GM23338 (cell line): ENCODE measurements at regions not wholly inside any gene's neighbourhood (a gene's known extent, or its start where the extent isn't known, plus 50 kb on each side); places are given as distances from the start of the nearest gene placed in this dataset.

Experiments
- ATAC-seq: fragments of 200-7000 bp; cut with Tn5 transposase; 3 replicates; pipeline ENCODE4 v1.9.1; 2020
- DNase-seq: peaks from one replicate; pipeline ENCODE4 v3.0.0-alpha.2; 2015; ENCODE audit warnings: low spot score
- H2AFZ ChIP-seq: fragments of 200-600 bp; sonication (generic); 2 replicates; pipeline ENCODE4 v1.8.0; 2016; ENCODE audit warnings: antibody characterized with exemption, mild to moderate bottlenecking, moderate library complexity
- H3F3A ChIP-seq: fragments of 200-600 bp; sonication (generic); replicated peaks from 2 replicates; pipeline ENCODE4 v1.8.0; 2017; ENCODE audit warnings: antibody characterized with exemption, mixed run types, low read depth
- H3K27ac ChIP-seq: fragments of 200-600 bp; sonication (generic); 2 replicates; pipeline ENCODE4 v1.6.1; 2016; ENCODE audit warnings: low read depth
- H3K27me3 ChIP-seq: fragments of 200-600 bp; sonication (generic); 2 replicates; pipeline ENCODE4 v1.8.0; 2016; ENCODE audit warnings: mild to moderate bottlenecking, mixed run types, moderate library complexity; ENCODE audit not compliant: insufficient read depth
- H3K36me3 ChIP-seq: fragments of 200-600 bp; sonication (generic); 2 replicates; pipeline ENCODE4 v1.8.0; 2016; ENCODE audit warnings: mild to moderate bottlenecking; ENCODE audit not compliant: insufficient read depth
- H3K4me1 ChIP-seq: fragments of 200-600 bp; sonication (generic); 2 replicates; pipeline ENCODE4 v1.8.0; 2016; ENCODE audit warnings: mild to moderate bottlenecking, moderate library complexity; ENCODE audit not compliant: insufficient read depth
- H3K4me2 ChIP-seq: fragments of 200-600 bp; sonication (generic); 2 replicates; pipeline ENCODE4 v1.7.1; 2017; ENCODE audit warnings: mixed run types
- H3K4me3 ChIP-seq: fragments of 200-600 bp; sonication (generic); 2 replicates; pipeline ENCODE4 v1.6.1; 2016; ENCODE audit warnings: mixed run types
- H3K79me2 ChIP-seq: fragments of 200-600 bp; sonication (generic); replicated peaks from 2 replicates; pipeline ENCODE4 v1.8.0; 2017; ENCODE audit warnings: mild to moderate bottlenecking; ENCODE audit not compliant: insufficient read depth
- H3K9me2 ChIP-seq: fragments of 200-600 bp; sonication (generic); 2 replicates; pipeline ENCODE4 v1.8.0; 2017; ENCODE audit not compliant: insufficient read depth
- H4K20me1 ChIP-seq: fragments of 200-600 bp; sonication (generic); replicated peaks from 2 replicates; pipeline ENCODE4 v1.8.0; 2017; ENCODE audit warnings: mild to moderate bottlenecking; ENCODE audit not compliant: insufficient read depth
- H3K27ac Mint-ChIP-seq: 2 replicates; pipeline ENCODE4 v1.8.0; 2020; ENCODE audit warnings: inconsistent platforms, mild to moderate bottlenecking, moderate library complexity, mixed read lengths
- H3K27me3 Mint-ChIP-seq: 3 replicates; pipeline ENCODE4 v1.8.0; 2022; ENCODE audit warnings: low read depth, mild to moderate bottlenecking, moderate library complexity, mixed read lengths, inconsistent platforms; ENCODE audit not compliant: insufficient read depth, poor library complexity
- H3K36me3 Mint-ChIP-seq: 3 replicates; pipeline ENCODE4 v1.8.0; 2021; ENCODE audit warnings: low read depth, mild to moderate bottlenecking, inconsistent platforms, moderate library complexity, mixed read lengths
- H3K4me1 Mint-ChIP-seq: 3 replicates; pipeline ENCODE4 v1.8.0; 2020; ENCODE audit warnings: mild to moderate bottlenecking, inconsistent platforms, mixed read lengths
- H3K4me3 Mint-ChIP-seq: 3 replicates; pipeline ENCODE4 v1.8.0; 2021; ENCODE audit warnings: moderate library complexity, mild to moderate bottlenecking, inconsistent platforms, mixed read lengths
- H3K9me3 Mint-ChIP-seq: 3 replicates; pipeline ENCODE4 v1.8.0; 2020; ENCODE audit warnings: moderate library complexity, mild to moderate bottlenecking, inconsistent platforms, mixed read lengths
- ETS1 ChIP-seq: IDR thresholded peaks from 2 replicates; pipeline ENCODE4 v1.6.1; 2016; ENCODE audit warnings: antibody characterized with exemption
- EZH2 ChIP-seq: fragments of 200-600 bp; sonication (generic); IDR thresholded peaks from one replicate; pipeline ENCODE4 v1.8.0; 2017; ENCODE audit warnings: antibody characterized with exemption, mild to moderate bottlenecking, low read depth; ENCODE audit not compliant: unreplicated experiment
- EZH2phosphoT487 ChIP-seq: fragments of 200-600 bp; sonication (generic); IDR thresholded peaks from one replicate; pipeline ENCODE4 v1.8.1; 2018; ENCODE audit warnings: antibody characterized with exemption; ENCODE audit not compliant: unreplicated experiment
- JUNB ChIP-seq: IDR thresholded peaks from one replicate; pipeline ENCODE4 v1.6.1; 2016; ENCODE audit warnings: antibody characterized with exemption; ENCODE audit not compliant: unreplicated experiment
- NANOG ChIP-seq: IDR thresholded peaks from 2 replicates; pipeline ENCODE4 v1.6.1; 2016; ENCODE audit warnings: antibody characterized with exemption, borderline replicate concordance
- TF ChIP-seq, protein P1 (sequence below): IDR thresholded peaks from one replicate; pipeline ENCODE4 v1.6.1; 2018; ENCODE audit warnings: antibody characterized with exemption; ENCODE audit not compliant: unreplicated experiment
- TF ChIP-seq, protein P2 (sequence below), 2 experiments: fragments of 200-600 bp in 1 of 2; sonication (generic) in 1 of 2; conservative IDR thresholded peaks; 2 replicates each; pipeline versions ENCODE4 v1.5.1 to v1.6.1; 2016 to 2017; ENCODE audit warnings: antibody characterized with exemption in 2 of 2, low read depth in 2 of 2, mild to moderate bottlenecking in 2 of 2, moderate library complexity in 1 of 2

- Histone ChIP-seq H3K27me3 (no peaks in the 10 kb centered on the region), H3K79me2 (no peaks in the 10 kb centered on the region), H2AFZ (no peak overlapping the region), H3F3A (no peaks in the 10 kb centered on the region), H3K36me3 (no peaks in the 10 kb centered on the region), H3K9me2 (no peaks in the 10 kb centered on the region), H4K20me1 (no peaks in the 10 kb centered on the region), H3K27ac (no peak overlapping the region), H3K4me3 (no peak overlapping the region), H3K4me2 (no peak overlapping the region), H3K4me1 (no peaks in the 10 kb centered on the region)
- no peaks in the 10 kb centered on the region for H3K36me3 Mint-ChIP-seq
- TF ChIP-seq NANOG (no peak), ETS1 (no peak), EZH2 (no peak), EZH2phosphoT487 (no peak), JUNB (no peak)
- TF ChIP-seq, protein P1, sequence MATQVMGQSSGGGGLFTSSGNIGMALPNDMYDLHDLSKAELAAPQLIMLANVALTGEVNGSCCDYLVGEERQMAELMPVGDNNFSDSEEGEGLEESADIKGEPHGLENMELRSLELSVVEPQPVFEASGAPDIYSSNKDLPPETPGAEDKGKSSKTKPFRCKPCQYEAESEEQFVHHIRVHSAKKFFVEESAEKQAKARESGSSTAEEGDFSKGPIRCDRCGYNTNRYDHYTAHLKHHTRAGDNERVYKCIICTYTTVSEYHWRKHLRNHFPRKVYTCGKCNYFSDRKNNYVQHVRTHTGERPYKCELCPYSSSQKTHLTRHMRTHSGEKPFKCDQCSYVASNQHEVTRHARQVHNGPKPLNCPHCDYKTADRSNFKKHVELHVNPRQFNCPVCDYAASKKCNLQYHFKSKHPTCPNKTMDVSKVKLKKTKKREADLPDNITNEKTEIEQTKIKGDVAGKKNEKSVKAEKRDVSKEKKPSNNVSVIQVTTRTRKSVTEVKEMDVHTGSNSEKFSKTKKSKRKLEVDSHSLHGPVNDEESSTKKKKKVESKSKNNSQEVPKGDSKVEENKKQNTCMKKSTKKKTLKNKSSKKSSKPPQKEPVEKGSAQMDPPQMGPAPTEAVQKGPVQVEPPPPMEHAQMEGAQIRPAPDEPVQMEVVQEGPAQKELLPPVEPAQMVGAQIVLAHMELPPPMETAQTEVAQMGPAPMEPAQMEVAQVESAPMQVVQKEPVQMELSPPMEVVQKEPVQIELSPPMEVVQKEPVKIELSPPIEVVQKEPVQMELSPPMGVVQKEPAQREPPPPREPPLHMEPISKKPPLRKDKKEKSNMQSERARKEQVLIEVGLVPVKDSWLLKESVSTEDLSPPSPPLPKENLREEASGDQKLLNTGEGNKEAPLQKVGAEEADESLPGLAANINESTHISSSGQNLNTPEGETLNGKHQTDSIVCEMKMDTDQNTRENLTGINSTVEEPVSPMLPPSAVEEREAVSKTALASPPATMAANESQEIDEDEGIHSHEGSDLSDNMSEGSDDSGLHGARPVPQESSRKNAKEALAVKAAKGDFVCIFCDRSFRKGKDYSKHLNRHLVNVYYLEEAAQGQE, result no peak
- DNase-seq (no peak), ATAC-seq (no peak)
- no peak overlapping the region for H3K27ac Mint-ChIP-seq
- no peaks in the 10 kb centered on the region for H3K9me3 Mint-ChIP-seq
- H3K27me3 Mint-ChIP-seq, result peaks cover 2% of the 10 kb centered on the region
- H3K4me3 Mint-ChIP-seq, result no peak overlapping the region
- H3K4me1 Mint-ChIP-seq, result no peaks in the 10 kb centered on the region
Measured at GRCh38 chr1:98032958-98033357, 112.1 kb upstream of the DPYD start.

GRCh38 chr1:98030976-98031375 is 110.1 kb upstream of the DPYD start:
- no peaks in the 10 kb centered on the region for H3K36me3 Mint-ChIP-seq
- H3K4me1 ChIP-seq, result no peaks in the 10 kb centered on the region
- H3K4me1 Mint-ChIP-seq, result no peaks in the 10 kb centered on the region
- no peaks in the 10 kb centered on the region for H3K9me3 Mint-ChIP-seq
- no peak overlapping the region for H3K27ac Mint-ChIP-seq
- no peak overlapping the region for H3K4me2 ChIP-seq
- DNase-seq, result no peak
- no peaks in the 10 kb centered on the region for H3K27me3 ChIP-seq
- no peak for ATAC-seq
- no peak overlapping the region for H3K4me3 ChIP-seq
- H4K20me1 ChIP-seq, result no peaks in the 10 kb centered on the region
- no peak overlapping the region for H3K4me3 Mint-ChIP-seq
- peaks cover 2% of the 10 kb centered on the region for H3K27me3 Mint-ChIP-seq
- no peaks in the 10 kb centered on the region for H3K36me3 ChIP-seq
- H3K27ac ChIP-seq, result no peak overlapping the region
- no peaks in the 10 kb centered on the region for H3F3A ChIP-seq
- H3K9me2 ChIP-seq, result no peaks in the 10 kb centered on the region
- no peaks in the 10 kb centered on the region for H3K79me2 ChIP-seq
- TF ChIP-seq, protein P2, sequence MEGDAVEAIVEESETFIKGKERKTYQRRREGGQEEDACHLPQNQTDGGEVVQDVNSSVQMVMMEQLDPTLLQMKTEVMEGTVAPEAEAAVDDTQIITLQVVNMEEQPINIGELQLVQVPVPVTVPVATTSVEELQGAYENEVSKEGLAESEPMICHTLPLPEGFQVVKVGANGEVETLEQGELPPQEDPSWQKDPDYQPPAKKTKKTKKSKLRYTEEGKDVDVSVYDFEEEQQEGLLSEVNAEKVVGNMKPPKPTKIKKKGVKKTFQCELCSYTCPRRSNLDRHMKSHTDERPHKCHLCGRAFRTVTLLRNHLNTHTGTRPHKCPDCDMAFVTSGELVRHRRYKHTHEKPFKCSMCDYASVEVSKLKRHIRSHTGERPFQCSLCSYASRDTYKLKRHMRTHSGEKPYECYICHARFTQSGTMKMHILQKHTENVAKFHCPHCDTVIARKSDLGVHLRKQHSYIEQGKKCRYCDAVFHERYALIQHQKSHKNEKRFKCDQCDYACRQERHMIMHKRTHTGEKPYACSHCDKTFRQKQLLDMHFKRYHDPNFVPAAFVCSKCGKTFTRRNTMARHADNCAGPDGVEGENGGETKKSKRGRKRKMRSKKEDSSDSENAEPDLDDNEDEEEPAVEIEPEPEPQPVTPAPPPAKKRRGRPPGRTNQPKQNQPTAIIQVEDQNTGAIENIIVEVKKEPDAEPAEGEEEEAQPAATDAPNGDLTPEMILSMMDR (conservative IDR thresholded peaks at IDR 0.05; ENCODE audit: low read depth in 2 of 2), result no peak
- no peak overlapping the region for H2AFZ ChIP-seq
